ENCODE measurements at regions not wholly inside any gene's neighbourhood (a gene's known extent, or its start where the extent isn't known, plus 50 kb on each side); places are given as distances from the start of the nearest gene placed in this dataset.

GRCh38 chr17:14664511-14664910 lies 363.6 kb downstream of the HS3ST3B1 start:
- Histone ChIP-seq H3K9me3 (replicated peaks; ENCODE audit: low read length) (no peaks in the 10 kb centered on the region), H3K4me3 (ENCODE audit: low read length) (no peak overlapping the region), H3K4me1 (ENCODE audit: control insufficient read depth, insufficient read depth, low read length) (no peaks in the 10 kb centered on the region), H3K9ac (ENCODE audit: low read depth, low read length) (no peak overlapping the region), H3K27me3 (ENCODE audit: control insufficient read depth, insufficient read depth, low read length) (no peaks in the 10 kb centered on the region), H3K36me3 (ENCODE audit: insufficient read depth, low read length) (no peaks in the 10 kb centered on the region), H3K4me2 (ENCODE audit: low read length) (no peak overlapping the region)

DNA sequence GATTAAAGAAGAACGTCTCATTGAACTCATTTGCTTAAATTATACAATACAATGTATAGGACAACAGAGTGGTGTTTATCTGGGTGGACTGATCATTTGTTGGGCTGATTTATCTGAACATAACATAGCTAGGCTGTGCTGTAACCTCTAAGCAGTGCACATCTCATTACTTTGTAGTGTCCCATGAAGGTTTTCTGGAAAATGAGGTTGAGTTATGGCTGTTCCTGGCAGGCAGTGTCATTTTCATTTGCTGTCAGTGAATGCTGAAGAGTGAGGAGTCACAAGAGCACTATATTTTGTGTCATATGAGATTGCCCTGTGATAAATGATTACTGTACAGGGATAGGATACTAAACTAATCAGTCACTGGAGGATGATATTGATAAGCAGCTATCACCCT lies 340.2 kb downstream of the HS3ST3B1 start:
- Histone ChIP-seq H3K9me3 (replicated peaks; ENCODE audit: low read length) (no peaks in the 10 kb centered on the region), H3K27me3 (ENCODE audit: control insufficient read depth, insufficient read depth, low read length) (no peaks in the 10 kb centered on the region)

DNA sequence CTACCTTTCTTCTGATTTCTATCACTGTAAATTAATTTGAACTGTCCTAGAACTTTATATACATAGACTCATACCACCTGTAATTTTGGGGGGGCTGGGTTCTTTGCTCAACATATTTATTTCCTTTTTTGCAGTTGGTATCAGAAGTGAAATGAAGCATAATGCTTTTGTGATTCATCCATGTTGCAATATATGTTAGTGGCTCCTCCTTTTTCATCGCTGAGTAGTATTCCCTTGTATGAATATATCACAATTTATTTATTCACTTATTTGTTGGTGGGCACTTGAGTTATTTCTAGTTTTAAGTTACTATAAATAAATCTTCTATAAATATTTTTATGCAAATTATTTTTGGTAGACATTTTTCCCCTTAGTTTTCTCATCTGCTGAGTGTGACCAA lies 336.4 kb downstream of the HS3ST3B1 start:
- H3K4me1 ChIP-seq (ENCODE audit: control insufficient read depth, insufficient read depth, low read length), result no peaks in the 10 kb centered on the region
- H3K9ac ChIP-seq (ENCODE audit: low read depth, low read length), result no peak overlapping the region
- H3K27me3 ChIP-seq (ENCODE audit: control insufficient read depth, insufficient read depth, low read length), result no peaks in the 10 kb centered on the region
- H3K9me3 ChIP-seq (replicated peaks; ENCODE audit: low read length), result no peaks in the 10 kb centered on the region
- no peak overlapping the region for H3K4me3 ChIP-seq (ENCODE audit: low read length)
- H3K36me3 ChIP-seq (ENCODE audit: insufficient read depth, low read length), result no peaks in the 10 kb centered on the region
- no peak overlapping the region for H3K4me2 ChIP-seq (ENCODE audit: low read length)

More for the DNA sequence above, 340.2 kb downstream of the HS3ST3B1 start:
- H3K4me2 ChIP-seq (ENCODE audit: low read length), result no peak overlapping the region
- H3K4me3 ChIP-seq (ENCODE audit: low read length), result no peak overlapping the region
- no peaks in the 10 kb centered on the region for H3K4me1 ChIP-seq (ENCODE audit: control insufficient read depth, insufficient read depth, low read length)
- H3K36me3 ChIP-seq (ENCODE audit: insufficient read depth, low read length), result no peaks in the 10 kb centered on the region
- no peak overlapping the region for H3K9ac ChIP-seq (ENCODE audit: low read depth, low read length)

DNA sequence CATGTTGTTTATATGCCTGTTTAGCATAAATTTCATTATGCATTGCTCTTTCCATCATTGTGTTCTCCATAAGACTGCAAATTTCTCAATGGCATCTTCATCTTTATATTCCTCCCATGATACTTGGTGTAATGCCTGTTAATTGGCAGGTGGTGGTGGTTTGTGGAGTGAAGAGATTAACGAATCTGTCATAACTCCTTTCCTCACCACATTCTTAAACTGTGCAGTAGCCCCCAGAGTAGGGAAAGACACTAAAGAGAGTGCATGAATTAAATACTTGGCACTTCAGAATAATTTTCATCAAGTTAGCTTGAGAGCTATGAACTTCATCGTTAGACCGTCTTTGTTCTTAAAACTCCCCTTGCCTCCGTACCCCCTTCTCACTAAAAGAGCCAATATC lies 329.7 kb downstream of the HS3ST3B1 start:
- Histone ChIP-seq H3K9ac (ENCODE audit: low read depth, low read length) (no peak overlapping the region), H3K4me2 (ENCODE audit: low read length) (no peak overlapping the region), H3K27me3 (ENCODE audit: control insufficient read depth, insufficient read depth, low read length) (no peaks in the 10 kb centered on the region), H3K4me1 (ENCODE audit: control insufficient read depth, insufficient read depth, low read length) (no peaks in the 10 kb centered on the region), H3K4me3 (ENCODE audit: low read length) (no peak overlapping the region), H3K9me3 (replicated peaks; ENCODE audit: low read length) (no peaks in the 10 kb centered on the region), H3K36me3 (ENCODE audit: insufficient read depth, low read length) (no peaks in the 10 kb centered on the region)

DNA sequence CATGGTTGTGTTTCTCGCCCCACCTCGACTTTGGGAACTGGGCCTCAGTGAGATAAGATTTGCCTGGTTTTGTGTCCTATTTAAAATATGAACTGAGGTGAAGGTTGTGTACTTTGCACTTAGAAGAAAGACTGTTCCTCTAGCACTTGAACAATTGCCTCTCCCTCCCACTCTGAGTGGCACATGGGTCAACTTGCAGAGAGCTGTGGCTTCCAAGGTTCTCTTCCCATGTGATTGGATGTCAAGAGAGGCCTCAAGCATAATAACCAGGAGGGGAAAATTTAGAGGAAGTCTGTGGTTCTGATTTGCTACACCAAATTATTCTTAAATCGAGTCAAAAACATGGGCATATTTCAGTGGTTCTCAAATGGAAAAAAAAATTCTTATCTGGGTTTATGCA lies 329.2 kb downstream of the HS3ST3B1 start:
- Histone ChIP-seq H3K4me2 (ENCODE audit: low read length) (no peak overlapping the region), H3K36me3 (ENCODE audit: insufficient read depth, low read length) (no peaks in the 10 kb centered on the region), H3K4me3 (ENCODE audit: low read length) (no peak overlapping the region)

GRCh38 chr17:14622615-14623101 lies 321.8 kb downstream of the HS3ST3B1 start:
- H3K36me3 ChIP-seq (ENCODE audit: insufficient read depth, low read length), result no peaks in the 10 kb centered on the region
- no peaks in the 10 kb centered on the region for H3K9me3 ChIP-seq (replicated peaks; ENCODE audit: low read length)
- H3K4me2 ChIP-seq (ENCODE audit: low read length), result no peak overlapping the region
- no peak overlapping the region for H3K4me3 ChIP-seq (ENCODE audit: low read length)
- H3K9ac ChIP-seq (ENCODE audit: low read depth, low read length), result no peak overlapping the region
- H3K4me1 ChIP-seq (ENCODE audit: control insufficient read depth, insufficient read depth, low read length), result peaks cover 5% of the 10 kb centered on the region
- H3K27me3 ChIP-seq (ENCODE audit: control insufficient read depth, insufficient read depth, low read length), result no peaks in the 10 kb centered on the region

More for the DNA sequence above, 329.2 kb downstream of the HS3ST3B1 start:
- no peak overlapping the region for H3K9ac ChIP-seq (ENCODE audit: low read depth, low read length)
- H3K4me1 ChIP-seq (ENCODE audit: control insufficient read depth, insufficient read depth, low read length), result no peaks in the 10 kb centered on the region
- no peaks in the 10 kb centered on the region for H3K9me3 ChIP-seq (replicated peaks; ENCODE audit: low read length)
- no peaks in the 10 kb centered on the region for H3K27me3 ChIP-seq (ENCODE audit: control insufficient read depth, insufficient read depth, low read length)

DNA sequence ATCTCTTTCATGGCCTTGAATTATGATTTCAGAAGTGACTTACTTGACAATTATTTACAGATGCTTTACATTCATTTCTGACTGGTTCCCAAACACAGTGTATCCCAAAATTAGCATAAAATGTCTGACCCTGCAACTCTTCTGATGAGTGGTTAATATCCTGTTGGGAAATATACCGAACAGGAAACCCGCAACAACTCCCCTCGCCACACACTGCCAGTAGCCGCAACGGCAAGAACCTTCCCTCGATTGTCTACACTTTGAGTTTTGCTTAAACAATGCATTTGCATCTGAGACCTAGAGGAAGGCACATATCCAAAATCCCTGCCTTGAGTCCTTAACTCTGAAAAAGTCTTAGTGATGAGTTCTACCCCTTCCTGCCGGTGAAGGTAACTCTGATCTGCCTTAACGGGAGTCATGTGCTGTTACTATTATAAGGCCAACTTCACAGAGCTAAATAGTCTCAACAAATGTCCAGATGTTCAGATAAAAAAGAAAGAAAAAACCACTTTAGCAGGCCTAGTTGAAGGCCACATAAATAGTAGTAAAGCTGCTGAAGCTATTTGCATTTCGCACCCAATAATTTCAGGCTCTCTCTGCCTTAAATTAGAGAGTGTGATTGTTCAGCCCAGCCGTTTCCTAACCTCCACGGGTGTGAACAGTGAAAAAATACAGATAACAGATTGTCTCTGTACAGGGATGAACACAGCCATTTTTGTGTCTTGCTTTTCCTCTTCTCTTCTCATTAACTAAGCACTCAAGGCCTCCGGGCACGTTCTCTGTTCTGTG lies 321.1 kb downstream of the HS3ST3B1 start:
- no peak overlapping the region for H3K4me3 ChIP-seq (ENCODE audit: low read length)
- no peak overlapping the region for H3K9ac ChIP-seq (ENCODE audit: low read depth, low read length)
- H3K36me3 ChIP-seq (ENCODE audit: insufficient read depth, low read length), result no peaks in the 10 kb centered on the region

GRCh38 chr17:14619821-14620220 lies 318.9 kb downstream of the HS3ST3B1 start:
- no peak overlapping the region for H3K9ac ChIP-seq (ENCODE audit: low read depth, low read length)
- no peaks in the 10 kb centered on the region for H3K27me3 ChIP-seq (ENCODE audit: control insufficient read depth, insufficient read depth, low read length)
- no peaks in the 10 kb centered on the region for H3K36me3 ChIP-seq (ENCODE audit: insufficient read depth, low read length)
- no peak overlapping the region for H3K4me2 ChIP-seq (ENCODE audit: low read length)
- no peaks in the 10 kb centered on the region for H3K9me3 ChIP-seq (replicated peaks; ENCODE audit: low read length)
- no peak overlapping the region for H3K4me3 ChIP-seq (ENCODE audit: low read length)
- peaks cover 22% of the 10 kb centered on the region for H3K4me1 ChIP-seq (ENCODE audit: control insufficient read depth, insufficient read depth, low read length)

More for the DNA sequence above, 321.1 kb downstream of the HS3ST3B1 start:
- Histone ChIP-seq H3K9me3 (replicated peaks; ENCODE audit: low read length) (no peaks in the 10 kb centered on the region), H3K27me3 (ENCODE audit: control insufficient read depth, insufficient read depth, low read length) (no peaks in the 10 kb centered on the region), H3K4me2 (ENCODE audit: low read length) (no peak overlapping the region), H3K4me1 (ENCODE audit: control insufficient read depth, insufficient read depth, low read length) (peaks cover 12% of the 10 kb centered on the region)

DNA sequence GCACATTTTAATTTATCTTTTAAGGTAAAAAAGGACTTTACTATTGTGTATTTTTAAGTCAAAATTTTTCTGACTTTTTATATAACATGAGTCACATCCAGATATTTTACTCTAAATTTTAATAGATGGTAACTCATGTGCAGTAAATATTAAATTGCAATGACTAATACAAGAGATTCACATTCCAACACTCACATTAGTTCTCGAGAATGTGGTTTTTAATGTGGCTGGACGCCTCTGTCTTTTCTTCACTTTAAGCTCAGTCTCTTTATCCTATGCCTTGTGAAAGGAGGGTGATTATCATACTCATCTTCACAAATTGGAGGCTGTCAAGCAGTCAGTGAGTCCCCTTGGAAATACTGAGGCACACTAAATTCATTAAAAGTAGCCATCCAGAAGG lies 315.6 kb downstream of the HS3ST3B1 start:
- peak overlapping the region; percentile 41 for H3K4me2 ChIP-seq (ENCODE audit: low read length)
- no peaks in the 10 kb centered on the region for H3K9me3 ChIP-seq (replicated peaks; ENCODE audit: low read length)
- H3K4me3 ChIP-seq (ENCODE audit: low read length), result peak overlapping the region; percentile 1
- peaks cover 22% of the 10 kb centered on the region for H3K4me1 ChIP-seq (ENCODE audit: control insufficient read depth, insufficient read depth, low read length)
- no peaks in the 10 kb centered on the region for H3K27me3 ChIP-seq (ENCODE audit: control insufficient read depth, insufficient read depth, low read length)
- no peaks in the 10 kb centered on the region for H3K36me3 ChIP-seq (ENCODE audit: insufficient read depth, low read length)
- H3K9ac ChIP-seq (ENCODE audit: low read depth, low read length), result peak overlapping the region; percentile 26

DNA sequence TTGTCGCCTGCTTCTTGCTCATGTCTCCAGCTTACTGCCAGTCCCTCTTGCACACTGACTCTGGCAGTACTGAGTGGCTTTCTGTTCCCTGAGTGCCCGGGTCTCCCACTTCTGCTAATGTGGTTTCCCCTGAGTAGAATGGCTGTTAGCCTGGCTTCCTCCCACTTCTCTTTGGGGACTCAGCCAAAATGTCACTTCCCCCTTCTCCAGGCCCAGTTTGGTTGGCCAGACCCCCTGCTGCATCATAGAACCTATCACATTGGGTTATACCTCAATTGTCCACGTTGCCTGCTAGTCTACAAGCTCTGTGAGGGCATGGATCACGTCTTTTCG lies 304.4 kb downstream of the HS3ST3B1 start:
- Histone ChIP-seq H3K4me1 (ENCODE audit: control insufficient read depth, insufficient read depth, low read length) (no peaks in the 10 kb centered on the region), H3K9ac (ENCODE audit: low read depth, low read length) (no peak overlapping the region), H3K9me3 (replicated peaks; ENCODE audit: low read length) (no peaks in the 10 kb centered on the region), H3K4me3 (ENCODE audit: low read length) (no peak overlapping the region), H3K4me2 (ENCODE audit: low read length) (no peak overlapping the region), H3K36me3 (ENCODE audit: insufficient read depth, low read length) (no peaks in the 10 kb centered on the region), H3K27me3 (ENCODE audit: control insufficient read depth, insufficient read depth, low read length) (no peaks in the 10 kb centered on the region)

DNA sequence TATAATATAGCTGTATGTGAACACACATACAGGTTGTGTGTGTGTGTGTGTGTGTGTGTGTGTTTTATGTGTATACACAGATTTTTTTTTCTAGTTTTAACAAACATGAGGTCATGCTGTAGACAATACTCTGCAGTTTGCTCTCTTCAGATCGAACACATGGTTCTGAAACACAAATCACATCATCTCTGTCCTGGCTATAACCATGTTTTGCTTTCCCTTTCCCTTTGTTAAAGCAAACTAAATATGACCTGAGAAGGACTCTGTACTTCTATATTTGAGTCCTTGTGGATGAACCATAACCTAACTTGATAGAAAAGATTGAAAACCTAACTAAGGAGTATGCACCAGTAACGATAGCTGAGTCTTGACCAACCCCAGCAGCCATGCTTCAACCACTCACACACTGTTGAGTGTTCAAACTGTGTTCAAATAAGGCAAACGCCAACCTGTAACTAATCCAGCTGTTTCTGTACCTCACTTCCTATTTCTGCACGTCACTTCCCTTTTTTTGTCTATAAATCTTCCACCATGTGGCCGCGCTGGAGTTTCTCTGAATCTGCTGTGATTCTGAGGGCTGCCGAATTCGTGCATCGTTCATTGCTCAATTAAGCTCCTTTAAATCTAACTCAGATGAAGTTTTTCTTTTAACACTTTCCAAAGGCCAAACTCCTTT lies 303.8 kb downstream of the HS3ST3B1 start:
- no peaks in the 10 kb centered on the region for H3K4me1 ChIP-seq (ENCODE audit: control insufficient read depth, insufficient read depth, low read length)
- H3K9me3 ChIP-seq (replicated peaks; ENCODE audit: low read length), result no peaks in the 10 kb centered on the region
- no peaks in the 10 kb centered on the region for H3K36me3 ChIP-seq (ENCODE audit: insufficient read depth, low read length)
- no peaks in the 10 kb centered on the region for H3K27me3 ChIP-seq (ENCODE audit: control insufficient read depth, insufficient read depth, low read length)
- no peak overlapping the region for H3K9ac ChIP-seq (ENCODE audit: low read depth, low read length)
- no peak overlapping the region for H3K4me3 ChIP-seq (ENCODE audit: low read length)
- no peak overlapping the region for H3K4me2 ChIP-seq (ENCODE audit: low read length)

DNA sequence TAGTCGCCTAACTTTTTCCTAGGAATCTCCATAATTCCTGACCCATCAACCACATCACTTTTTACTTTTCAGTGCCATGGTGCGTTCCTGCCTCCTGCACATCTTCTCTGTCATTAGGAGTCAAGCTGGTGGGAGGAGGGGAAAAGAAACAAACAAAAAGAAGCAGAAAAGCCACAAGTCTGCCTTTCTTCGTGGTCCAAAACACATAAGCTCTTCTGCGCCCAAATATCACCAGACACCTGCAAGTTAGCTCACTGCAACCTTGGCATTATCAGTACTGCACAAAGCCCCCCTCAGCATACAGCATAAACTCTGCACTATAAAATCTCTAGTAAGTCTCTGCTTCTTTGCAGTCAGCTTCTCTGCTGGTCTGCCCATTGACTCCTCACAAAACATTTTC lies 295.3 kb downstream of the HS3ST3B1 start:
- Histone ChIP-seq H3K4me3 (ENCODE audit: low read length) (no peak overlapping the region), H3K9ac (ENCODE audit: low read depth, low read length) (no peak overlapping the region), H3K4me1 (ENCODE audit: control insufficient read depth, insufficient read depth, low read length) (no peaks in the 10 kb centered on the region), H3K36me3 (ENCODE audit: insufficient read depth, low read length) (no peaks in the 10 kb centered on the region), H3K27me3 (ENCODE audit: control insufficient read depth, insufficient read depth, low read length) (peaks cover 8% of the 10 kb centered on the region), H3K9me3 (replicated peaks; ENCODE audit: low read length) (no peaks in the 10 kb centered on the region), H3K4me2 (ENCODE audit: low read length) (no peak overlapping the region)

Measured in skeletal muscle satellite cell (primary cell).